Ureter (tissue), 1 donor: ENCODE measurements at regions not wholly inside any gene's neighbourhood (a gene's known extent, or its start where the extent isn't known, plus 50 kb on each side); places are given as distances from the start of the nearest gene placed in this dataset.

Experiments used
- DNase-seq: peaks from one replicate; pipeline ENCODE4 v3.0.0-alpha.2; 2020; ENCODE audit warnings: low spot score
- donor health status: DM: yes; HTN: yes; CAD: no.

GRCh38 chr2:216575465-216575864 lies 57.8 kb upstream of the IGFBP2 start:
- no peak for DNase-seq

GRCh38 chr2:216576616-216577015 lies 56.6 kb upstream of the IGFBP2 start:
- no peak for DNase-seq

- no peak for DNase-seq
Measured at GRCh38 chr2:216578325-216578724, 54.9 kb upstream of the IGFBP2 start.

GRCh38 chr2:216583147-216583546 lies 50.1 kb upstream of the IGFBP2 start:
- no peak for DNase-seq
